ENCODE measurements at regions not wholly inside any gene's neighbourhood (a gene's known extent, or its start where the extent isn't known, plus 50 kb on each side); places are given as distances from the start of the nearest gene placed in this dataset.

DNA sequence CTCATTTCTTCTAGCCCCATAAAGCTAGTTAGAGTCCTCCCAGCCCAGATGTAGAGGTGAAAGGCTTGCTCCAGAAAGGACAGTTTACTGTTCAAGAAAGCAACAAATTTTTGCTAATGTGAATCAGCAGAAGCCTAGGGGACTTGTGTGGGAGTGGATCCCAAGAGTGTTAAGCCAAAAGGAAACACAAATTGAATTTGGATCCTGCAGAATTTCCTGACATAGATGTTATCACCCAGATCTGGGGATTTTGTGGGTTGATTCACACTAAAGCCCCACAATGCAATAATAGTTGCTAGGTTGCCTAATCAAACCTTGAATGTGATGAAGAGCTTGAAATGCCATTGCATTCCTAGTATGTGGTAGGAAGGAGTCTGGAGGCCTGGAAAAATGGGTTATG lies 135.2 kb upstream of the HS3ST3A1 start:
- DNase-seq (ENCODE audit: low spot score): no peak

DNA sequence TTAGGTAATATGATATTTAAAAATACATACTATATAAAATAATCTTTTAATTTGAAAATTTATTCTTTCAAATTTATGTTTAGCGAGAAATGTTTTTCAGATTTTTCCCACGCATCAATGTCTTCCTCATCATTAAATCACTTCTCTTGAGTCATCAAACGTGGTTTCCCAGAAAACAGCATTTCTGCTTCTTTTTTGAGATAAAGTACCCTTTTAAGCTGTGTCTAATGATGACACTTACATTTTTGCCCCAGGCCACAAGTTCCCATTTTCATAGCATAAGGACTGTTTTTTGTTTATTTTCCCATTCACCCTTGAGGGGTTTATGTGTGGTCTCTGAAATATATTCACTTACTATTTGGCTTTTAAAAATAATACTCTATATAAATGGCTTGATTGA lies 139.0 kb upstream of the HS3ST3A1 start:
- no peak for DNase-seq (ENCODE audit: low spot score)

GRCh38 chr17:13741744-13742143 lies 140.0 kb upstream of the HS3ST3A1 start:
- DNase-seq (ENCODE audit: low spot score): no peak

GRCh38 chr17:13743906-13744305 lies 142.2 kb upstream of the HS3ST3A1 start:
- no peak for DNase-seq (ENCODE audit: low spot score)

- DNase-seq (ENCODE audit: low spot score): no peak
Observed at GRCh38 chr17:13746404-13746803, 144.7 kb upstream of the HS3ST3A1 start.

- no peak for DNase-seq (ENCODE audit: low spot score)
Observed at GRCh38 chr17:13749166-13749890, 147.6 kb upstream of the HS3ST3A1 start.

GRCh38 chr17:13749891-13750235 lies 148.1 kb upstream of the HS3ST3A1 start:
- no peak for DNase-seq (ENCODE audit: low spot score)

- DNase-seq (ENCODE audit: low spot score): no peak
Observed at GRCh38 chr17:13750816-13751793, 149.4 kb upstream of the HS3ST3A1 start.

- DNase-seq (ENCODE audit: low spot score): no peak
Observed at GRCh38 chr17:13753154-13753553, 151.4 kb upstream of the HS3ST3A1 start.

- no peak for DNase-seq (ENCODE audit: low spot score)
Observed at GRCh38 chr17:13753771-13754170, 152.0 kb upstream of the HS3ST3A1 start.

DNA sequence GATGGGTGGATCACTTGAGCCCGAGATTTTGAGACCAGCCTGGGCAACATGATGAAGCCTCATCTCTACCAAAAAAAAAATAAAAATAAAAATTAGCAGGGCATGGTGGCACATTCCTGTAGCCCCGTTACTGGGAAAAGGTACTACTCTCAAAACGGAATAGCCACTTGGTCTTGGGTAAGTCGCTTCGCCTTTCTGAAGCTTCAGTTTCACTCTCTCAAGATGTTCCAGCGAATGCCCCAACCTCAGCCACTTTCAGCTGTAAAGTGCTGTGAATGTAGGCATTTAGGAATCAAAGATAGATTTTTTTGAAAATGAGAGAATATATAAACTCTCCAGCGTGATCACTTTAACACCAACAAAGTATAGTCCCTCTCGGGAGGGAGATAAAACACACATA lies 154.1 kb upstream of the HS3ST3A1 start:
- no peak for DNase-seq (ENCODE audit: low spot score)

DNA sequence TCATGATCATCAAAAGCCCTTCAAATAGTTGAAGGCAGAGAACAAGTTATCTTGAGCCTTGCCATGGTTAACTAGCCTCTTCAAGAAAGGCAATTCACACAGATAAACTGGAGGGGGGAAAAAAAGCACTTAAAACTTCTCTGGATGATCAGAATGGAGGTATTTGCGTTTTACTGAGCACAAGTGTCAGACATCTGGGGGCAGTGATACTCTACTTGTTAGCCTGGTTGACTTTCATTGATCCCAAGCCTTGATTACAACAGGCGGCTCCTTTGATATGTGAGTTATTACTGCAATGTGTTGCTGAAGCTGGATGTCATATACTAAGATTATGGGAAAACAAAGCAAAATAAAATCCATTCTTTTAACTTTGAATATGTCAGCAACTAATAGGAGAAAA lies 155.0 kb upstream of the HS3ST3A1 start:
- DNase-seq (ENCODE audit: low spot score): no peak

DNA sequence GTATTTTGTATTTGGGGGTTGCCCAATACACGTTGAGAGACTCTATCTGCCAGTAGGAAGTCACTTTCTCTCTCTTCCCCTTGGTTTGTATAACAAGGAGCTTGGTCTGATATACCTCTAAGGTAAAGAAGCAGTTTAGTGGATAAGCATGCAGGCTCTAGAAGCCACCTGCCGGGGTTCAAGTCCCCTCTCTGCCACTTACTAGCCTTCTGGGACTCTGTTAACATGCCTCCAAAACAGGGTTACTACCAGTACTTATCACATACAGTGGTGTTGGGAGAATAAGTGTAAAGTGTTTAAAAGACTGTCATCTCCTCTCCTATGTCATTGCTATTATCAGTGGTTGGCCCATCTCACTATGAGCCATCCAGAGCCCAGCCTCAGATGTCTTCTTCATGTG lies 156.1 kb upstream of the HS3ST3A1 start:
- DNase-seq (ENCODE audit: low spot score): no peak

GRCh38 chr17:13759518-13760335 lies 158.0 kb upstream of the HS3ST3A1 start:
- no peak for DNase-seq (ENCODE audit: low spot score)

GRCh38 chr17:13761038-13761603 lies 159.4 kb upstream of the HS3ST3A1 start:
- DNase-seq (ENCODE audit: low spot score): no peak

GRCh38 chr17:13765701-13766100 lies 164.0 kb upstream of the HS3ST3A1 start:
- DNase-seq (ENCODE audit: low spot score): no peak

GRCh38 chr17:13770702-13771101 lies 169.0 kb upstream of the HS3ST3A1 start:
- no peak for DNase-seq (ENCODE audit: low spot score)

DNA sequence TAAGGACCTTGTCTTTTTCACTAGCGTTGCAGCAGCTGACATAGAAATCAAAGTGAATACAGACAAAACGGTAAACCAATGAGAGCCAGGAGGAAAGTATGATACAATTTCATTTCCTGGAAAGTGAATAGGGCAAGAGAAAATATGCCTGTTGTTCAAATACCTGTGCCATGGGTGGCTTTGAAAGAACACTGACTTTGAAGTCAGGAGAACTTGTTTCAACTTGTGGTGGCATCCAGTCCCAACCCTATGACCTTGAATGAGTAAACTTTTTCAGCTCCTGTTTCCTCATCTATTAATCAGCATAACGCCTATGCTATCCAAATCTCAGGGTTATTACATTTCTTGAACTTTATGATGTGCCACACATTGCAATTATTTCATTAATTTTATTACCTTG lies 173.7 kb upstream of the HS3ST3A1 start:
- DNase-seq (ENCODE audit: low spot score): no peak

- DNase-seq (ENCODE audit: low spot score): no peak
Observed at GRCh38 chr17:13776027-13776551, 174.4 kb upstream of the HS3ST3A1 start.

DNA sequence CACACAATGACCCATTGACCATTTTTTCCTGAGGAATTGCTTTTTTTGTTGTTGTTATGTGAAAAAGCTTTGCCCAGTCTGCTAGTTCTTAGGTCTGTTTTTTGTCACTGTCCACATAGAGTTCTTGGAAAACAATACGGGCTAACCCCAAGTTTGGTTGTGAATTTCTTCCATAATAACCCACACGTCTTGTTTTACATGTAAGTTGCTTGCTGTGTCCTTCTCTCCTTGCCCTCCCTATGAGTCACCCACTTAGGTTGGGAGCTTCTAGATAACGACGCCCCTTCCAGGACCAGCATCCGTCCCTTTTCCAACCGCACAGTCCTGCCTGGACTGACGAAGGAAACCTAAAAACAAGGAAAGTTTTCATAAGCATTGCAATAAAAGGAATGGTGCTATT lies 175.3 kb upstream of the HS3ST3A1 start:
- DNase-seq (ENCODE audit: low spot score): no peak

- DNase-seq (ENCODE audit: low spot score): no peak
Observed at GRCh38 chr17:13784434-13785095, 182.8 kb upstream of the HS3ST3A1 start.
